Ovary (tissue), 3 donors: ENCODE measurements at regions not wholly inside any gene's neighbourhood (a gene's known extent, or its start where the extent isn't known, plus 50 kb on each side); places are given as distances from the start of the nearest gene placed in this dataset.

Experiments
- CTCF ChIP-seq, 3 donors: fragments of 450-650 bp in 2 of 3; fragments of 200-600 bp in 1 of 3; IDR thresholded peaks; one replicate each; pipeline versions ENCODE4 v1.5.1 to v1.8.0; 2016 to 2022; ENCODE audit warnings: antibody characterized with exemption in 3 of 3, mild to moderate bottlenecking in 1 of 3
- POLR2A ChIP-seq: fragments of 450-650 bp; IDR thresholded peaks from one replicate; pipeline ENCODE4 v1.6.1; 2017; ENCODE audit warnings: antibody characterized with exemption, mild to moderate bottlenecking, moderate library complexity
- donor health status: DM: no; HTN: no; CAD: no.

- TF ChIP-seq CTCF (IDR thresholded peaks at IDR 0.05) (no peak), POLR2A (no peak)
These were observed 67.8 kb upstream of the RALY start for GRCh38 chr20:33925867-33926266.
